ENCODE measurements at regions not wholly inside any gene's neighbourhood (a gene's known extent, or its start where the extent isn't known, plus 50 kb on each side); places are given as distances from the start of the nearest gene placed in this dataset.

GRCh38 chr2:16335947-16336346 lies 329.7 kb downstream of the CYRIA start:
- peaks cover 13% of the 10 kb centered on the region for H3K9me3 Mint-ChIP-seq
- peaks cover 3% of the 10 kb centered on the region for H3K36me3 Mint-ChIP-seq (ENCODE audit: low read depth)
- CTCF ChIA-PET: no interaction called here
- H3K4me1 Mint-ChIP-seq (ENCODE audit: low read depth): no peaks in the 10 kb centered on the region
- H3K4me3 Mint-ChIP-seq: no peak overlapping the region
- H3K27ac Mint-ChIP-seq: no peak overlapping the region
- intact Hi-C loops (cut with micrococcal nuclease): no loop called here
- DNase-seq: no peak
- H3K27me3 Mint-ChIP-seq (ENCODE audit: low read depth): peaks cover under 1% of the 10 kb centered on the region

DNA sequence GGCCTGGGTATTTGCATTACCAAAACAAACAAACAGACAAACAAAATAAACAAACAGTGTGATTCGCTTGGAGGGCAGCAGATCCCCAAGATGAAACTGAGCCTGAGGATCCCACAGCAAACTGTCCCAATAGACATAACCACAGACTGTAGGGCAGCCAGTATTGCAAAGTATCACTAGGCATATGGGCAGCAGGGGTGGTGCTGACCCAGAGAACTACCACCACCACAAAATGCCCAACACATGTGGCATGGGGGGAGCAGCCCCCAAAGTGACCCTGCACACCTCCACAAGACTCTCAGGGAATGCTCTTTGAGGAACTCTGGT lies 330.1 kb downstream of the CYRIA start:
- intact Hi-C loops (cut with micrococcal nuclease): no loop called here
- Mint-ChIP-seq H3K4me3 (no peak overlapping the region), H3K36me3 (ENCODE audit: low read depth) (peaks cover 3% of the 10 kb centered on the region), H3K9me3 (peaks cover 13% of the 10 kb centered on the region), H3K4me1 (ENCODE audit: low read depth) (no peaks in the 10 kb centered on the region), H3K27ac (no peak overlapping the region), H3K27me3 (ENCODE audit: low read depth) (peaks cover 4% of the 10 kb centered on the region)
- CTCF ChIA-PET: no interaction called here
- no peak for DNase-seq

GRCh38 chr2:16334886-16335603 lies 330.6 kb downstream of the CYRIA start:
- Mint-ChIP-seq H3K27me3 (ENCODE audit: low read depth) (peaks cover 4% of the 10 kb centered on the region), H3K9me3 (peaks cover 11% of the 10 kb centered on the region), H3K36me3 (ENCODE audit: low read depth) (peaks cover 3% of the 10 kb centered on the region), H3K4me3 (no peak overlapping the region), H3K27ac (no peak overlapping the region), H3K4me1 (ENCODE audit: low read depth) (no peaks in the 10 kb centered on the region)
- CTCF ChIA-PET: no interaction called here
- DNase-seq: no peak
- intact Hi-C loops (cut with micrococcal nuclease): no loop called here

- intact Hi-C loops (cut with micrococcal nuclease): no loop called here
- Mint-ChIP-seq H3K4me3 (no peak overlapping the region), H3K36me3 (ENCODE audit: low read depth) (peaks cover 3% of the 10 kb centered on the region), H3K4me1 (ENCODE audit: low read depth) (no peaks in the 10 kb centered on the region), H3K27ac (no peak overlapping the region), H3K9me3 (peaks cover 5% of the 10 kb centered on the region), H3K27me3 (ENCODE audit: low read depth) (peaks cover 4% of the 10 kb centered on the region)
- no peak for DNase-seq
- CTCF ChIA-PET: no interaction called here
Measured at GRCh38 chr2:16334366-16334765, 331.3 kb downstream of the CYRIA start.

DNA sequence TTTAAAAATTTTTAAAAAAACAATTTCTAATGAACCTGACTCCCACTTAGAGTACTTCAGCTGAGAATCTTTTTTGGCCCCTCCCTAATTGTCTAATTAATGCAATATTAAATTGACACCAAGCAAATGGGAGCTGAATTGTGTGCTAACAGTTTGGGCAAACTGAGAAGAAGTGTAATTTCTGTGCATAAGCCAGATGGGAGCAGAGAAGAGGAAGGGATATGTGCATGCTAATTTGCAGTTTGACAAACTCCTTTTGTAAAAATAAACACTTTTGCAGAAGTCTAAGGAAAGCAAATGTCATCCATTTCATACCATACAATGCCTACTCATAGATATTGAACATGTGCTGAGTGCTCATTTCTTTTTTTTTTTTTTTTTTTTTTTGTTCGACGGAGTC lies 332.0 kb downstream of the CYRIA start:
- no peak for DNase-seq
- Mint-ChIP-seq H3K4me1 (ENCODE audit: low read depth) (no peaks in the 10 kb centered on the region), H3K27ac (no peak overlapping the region), H3K36me3 (ENCODE audit: low read depth) (peaks cover 3% of the 10 kb centered on the region), H3K9me3 (peaks cover 5% of the 10 kb centered on the region), H3K4me3 (no peak overlapping the region), H3K27me3 (ENCODE audit: low read depth) (peaks cover 4% of the 10 kb centered on the region)
- CTCF ChIA-PET: no interaction called here
- intact Hi-C loops (cut with micrococcal nuclease): no loop called here

GRCh38 chr2:16332681-16333557 lies 332.7 kb downstream of the CYRIA start:
- intact Hi-C loops (cut with micrococcal nuclease): no loop called here
- Mint-ChIP-seq H3K27me3 (ENCODE audit: low read depth) (peaks cover 4% of the 10 kb centered on the region), H3K4me1 (ENCODE audit: low read depth) (no peaks in the 10 kb centered on the region), H3K36me3 (ENCODE audit: low read depth) (no peaks in the 10 kb centered on the region), H3K27ac (no peak overlapping the region), H3K4me3 (no peak overlapping the region), H3K9me3 (no peaks in the 10 kb centered on the region)
- CTCF ChIA-PET: no interaction called here
- no peak for DNase-seq

- no peak overlapping the region for H3K27ac Mint-ChIP-seq
- H3K4me3 Mint-ChIP-seq: no peak overlapping the region
- CTCF ChIA-PET: no interaction called here
- H3K36me3 Mint-ChIP-seq (ENCODE audit: low read depth): no peaks in the 10 kb centered on the region
- H3K27me3 Mint-ChIP-seq (ENCODE audit: low read depth): peaks cover 4% of the 10 kb centered on the region
- H3K4me1 Mint-ChIP-seq (ENCODE audit: low read depth): no peaks in the 10 kb centered on the region
- DNase-seq: no peak
- no peaks in the 10 kb centered on the region for H3K9me3 Mint-ChIP-seq
- intact Hi-C loops (cut with micrococcal nuclease): no loop called here
Measured at GRCh38 chr2:16331772-16332171, 333.9 kb downstream of the CYRIA start.

GRCh38 chr2:16330982-16331381 lies 334.7 kb downstream of the CYRIA start:
- DNase-seq: no peak
- peaks cover 4% of the 10 kb centered on the region for H3K27me3 Mint-ChIP-seq (ENCODE audit: low read depth)
- intact Hi-C loops (cut with micrococcal nuclease): no loop called here
- H3K9me3 Mint-ChIP-seq: no peaks in the 10 kb centered on the region
- H3K4me3 Mint-ChIP-seq: no peak overlapping the region
- no peaks in the 10 kb centered on the region for H3K36me3 Mint-ChIP-seq (ENCODE audit: low read depth)
- CTCF ChIA-PET: no interaction called here
- no peak overlapping the region for H3K27ac Mint-ChIP-seq
- H3K4me1 Mint-ChIP-seq (ENCODE audit: low read depth): no peaks in the 10 kb centered on the region

DNA sequence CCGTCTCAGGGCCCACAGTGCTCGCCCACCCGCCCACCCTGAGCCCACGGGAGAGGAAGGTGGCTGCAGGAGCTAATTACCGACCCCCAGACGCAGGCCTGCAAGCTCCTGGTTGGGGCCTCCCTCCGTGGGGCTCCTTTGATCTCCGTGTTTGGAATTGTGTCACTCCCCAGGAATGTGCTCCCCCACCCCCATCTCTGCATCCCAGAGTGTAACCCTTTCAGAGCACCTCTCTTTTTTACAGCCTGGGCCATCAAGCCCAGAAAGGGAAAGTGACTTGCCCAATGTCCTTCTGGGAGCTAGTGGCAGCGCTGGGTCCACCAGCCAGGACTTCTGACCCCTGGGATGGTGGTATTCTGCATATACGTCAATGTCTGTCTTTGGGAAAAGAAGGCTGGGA lies 335.1 kb downstream of the CYRIA start:
- no peak for DNase-seq
- Mint-ChIP-seq H3K4me3 (no peak overlapping the region), H3K9me3 (no peaks in the 10 kb centered on the region), H3K27ac (no peak overlapping the region), H3K27me3 (ENCODE audit: low read depth) (peaks cover 4% of the 10 kb centered on the region), H3K4me1 (ENCODE audit: low read depth) (no peaks in the 10 kb centered on the region), H3K36me3 (ENCODE audit: low read depth) (no peaks in the 10 kb centered on the region)
- intact Hi-C loops (cut with micrococcal nuclease): no loop called here
- CTCF ChIA-PET: no interaction called here

DNA sequence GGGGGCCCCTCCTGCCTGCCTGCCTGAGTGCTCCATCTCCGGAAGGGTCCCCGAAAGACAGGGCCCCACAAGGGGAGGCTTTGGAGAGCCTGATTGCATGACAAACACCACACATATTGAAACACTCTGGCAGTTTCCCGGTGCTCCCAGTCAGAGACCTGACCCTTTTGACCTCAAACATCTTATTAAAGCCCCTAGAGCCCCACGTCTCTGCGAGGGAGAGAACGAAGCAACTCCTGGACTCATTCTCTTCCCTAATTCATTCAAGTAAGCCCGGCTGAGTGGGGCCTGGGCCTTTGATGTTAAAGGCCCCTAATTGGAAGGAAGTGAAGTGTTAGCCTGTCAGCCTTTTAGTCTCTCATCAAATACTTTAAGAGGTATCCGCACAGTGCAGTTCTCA lies 335.6 kb downstream of the CYRIA start:
- no peaks in the 10 kb centered on the region for H3K9me3 Mint-ChIP-seq
- no peaks in the 10 kb centered on the region for H3K36me3 Mint-ChIP-seq (ENCODE audit: low read depth)
- H3K4me3 Mint-ChIP-seq: no peak overlapping the region
- H3K27me3 Mint-ChIP-seq (ENCODE audit: low read depth): peaks cover 4% of the 10 kb centered on the region
- H3K27ac Mint-ChIP-seq: no peak overlapping the region
- DNase-seq: no peak
- CTCF ChIA-PET: no interaction called here
- intact Hi-C loops (cut with micrococcal nuclease): no loop called here
- no peaks in the 10 kb centered on the region for H3K4me1 Mint-ChIP-seq (ENCODE audit: low read depth)

- no peaks in the 10 kb centered on the region for H3K9me3 Mint-ChIP-seq
- intact Hi-C loops (cut with micrococcal nuclease): no loop called here
- H3K27me3 Mint-ChIP-seq (ENCODE audit: low read depth): peaks cover 4% of the 10 kb centered on the region
- CTCF ChIA-PET: interaction anchor here (0.6 kb wide), 1 partner anchor 10 kb away, joined by 3 read pairs; no protein-coding TSS in a partner anchor
- H3K36me3 Mint-ChIP-seq (ENCODE audit: low read depth): no peaks in the 10 kb centered on the region
- H3K4me1 Mint-ChIP-seq (ENCODE audit: low read depth): no peaks in the 10 kb centered on the region
- DNase-seq: no peak
- no peak overlapping the region for H3K27ac Mint-ChIP-seq
- H3K4me3 Mint-ChIP-seq: no peak overlapping the region
Measured at GRCh38 chr2:16329421-16329820, 336.2 kb downstream of the CYRIA start.

GRCh38 chr2:16328521-16329190 lies 337.0 kb downstream of the CYRIA start:
- Mint-ChIP-seq H3K27me3 (ENCODE audit: low read depth) (peaks cover 4% of the 10 kb centered on the region), H3K9me3 (no peaks in the 10 kb centered on the region), H3K4me3 (no peak overlapping the region), H3K4me1 (ENCODE audit: low read depth) (no peaks in the 10 kb centered on the region), H3K36me3 (ENCODE audit: low read depth) (no peaks in the 10 kb centered on the region), H3K27ac (no peak overlapping the region)
- intact Hi-C loops (cut with micrococcal nuclease): no loop called here
- CTCF ChIA-PET: no interaction called here
- no peak for DNase-seq

GRCh38 chr2:16327326-16327725 lies 338.3 kb downstream of the CYRIA start:
- H3K36me3 Mint-ChIP-seq (ENCODE audit: low read depth): no peaks in the 10 kb centered on the region
- peaks cover 4% of the 10 kb centered on the region for H3K27me3 Mint-ChIP-seq (ENCODE audit: low read depth)
- CTCF ChIA-PET: no interaction called here
- H3K27ac Mint-ChIP-seq: no peak overlapping the region
- no peaks in the 10 kb centered on the region for H3K9me3 Mint-ChIP-seq
- intact Hi-C loops (cut with micrococcal nuclease): no loop called here
- no peak overlapping the region for H3K4me3 Mint-ChIP-seq
- DNase-seq: no peak
- H3K4me1 Mint-ChIP-seq (ENCODE audit: low read depth): no peaks in the 10 kb centered on the region

All from activated naive CD4-positive, alpha-beta T cell treated with anti-CD3 and anti-CD28 coated beads for 36 hours (primary cell).